NT2/D1 (cell line): ENCODE measurements at regions not wholly inside any gene's neighbourhood (a gene's known extent, or its start where the extent isn't known, plus 50 kb on each side); places are given as distances from the start of the nearest gene placed in this dataset.

Source experiments
- SUZ12 ChIP-seq: IDR thresholded peaks from 2 replicates; pipeline ENCODE4 v1.6.1; 2011; ENCODE audit not compliant: insufficient read length, insufficient read depth; ENCODE audit errors: extremely low read depth
- YY1 ChIP-seq: IDR thresholded peaks from 2 replicates; pipeline ENCODE4 v1.6.1; 2011; ENCODE audit not compliant: insufficient read length, insufficient read depth
- ZNF274 ChIP-seq: IDR thresholded peaks from 2 replicates; pipeline ENCODE4 v1.6.1; 2011; ENCODE audit warnings: mild to moderate bottlenecking, low read depth, low read length

DNA sequence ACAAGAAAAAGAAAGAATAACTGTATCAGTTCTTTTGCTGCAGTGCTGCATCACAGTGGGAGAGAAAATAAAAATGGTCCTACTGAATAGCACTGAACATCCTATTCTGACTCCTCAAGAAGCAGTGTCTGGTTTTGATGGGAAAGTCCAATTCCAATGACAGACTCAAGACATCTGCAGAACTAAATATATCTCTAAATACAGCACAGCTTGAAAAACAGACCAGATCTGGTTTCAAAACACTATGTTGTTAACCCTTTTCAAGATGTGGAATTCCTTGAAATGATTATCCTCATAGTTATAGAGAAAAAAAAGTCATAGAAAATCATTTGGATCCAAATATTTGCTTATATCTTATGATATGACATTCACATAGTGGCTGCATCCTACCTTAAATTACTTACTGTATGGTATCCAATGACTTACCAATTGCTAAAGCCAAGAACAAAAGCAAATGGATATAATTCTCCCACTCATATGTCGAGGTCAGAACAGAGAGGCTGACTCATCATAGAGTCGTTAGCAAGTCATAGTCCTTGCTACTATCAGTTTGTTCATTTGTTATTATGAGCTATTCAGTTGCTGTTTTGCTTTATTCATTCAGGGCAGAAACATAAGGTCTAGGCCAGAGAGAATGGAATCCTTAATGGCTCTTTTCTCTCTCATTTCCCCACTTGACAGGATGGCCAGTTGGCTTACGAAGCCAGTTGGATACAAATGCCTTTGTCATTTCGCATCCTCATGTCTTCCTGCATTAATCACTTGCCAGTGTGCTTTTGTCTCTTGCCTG is 62.5 kb upstream of the ACVR2A start:
- TF ChIP-seq SUZ12 (no peak), ZNF274 (no peak), YY1 (no peak)
